Stimulated activated CD4-positive, alpha-beta T cell treated with anti-CD3 and anti-CD28 coated beads, Interleukin-2, amount 100 ng/mL, for 48 hours (primary cell): ENCODE measurements at regions not wholly inside any gene's neighbourhood (a gene's known extent, or its start where the extent isn't known, plus 50 kb on each side); places are given as distances from the start of the nearest gene placed in this dataset.
"Not testable (repeated sequence)": the region's sequence is repeated elsewhere in the genome, so short reads cannot be mapped to it uniquely, and the experiment has no call there.

Source experiments
- DNase-seq, 2 donors: peaks; one replicate each; pipeline ENCODE4 v3.0.0-alpha.2; 2020

DNA sequence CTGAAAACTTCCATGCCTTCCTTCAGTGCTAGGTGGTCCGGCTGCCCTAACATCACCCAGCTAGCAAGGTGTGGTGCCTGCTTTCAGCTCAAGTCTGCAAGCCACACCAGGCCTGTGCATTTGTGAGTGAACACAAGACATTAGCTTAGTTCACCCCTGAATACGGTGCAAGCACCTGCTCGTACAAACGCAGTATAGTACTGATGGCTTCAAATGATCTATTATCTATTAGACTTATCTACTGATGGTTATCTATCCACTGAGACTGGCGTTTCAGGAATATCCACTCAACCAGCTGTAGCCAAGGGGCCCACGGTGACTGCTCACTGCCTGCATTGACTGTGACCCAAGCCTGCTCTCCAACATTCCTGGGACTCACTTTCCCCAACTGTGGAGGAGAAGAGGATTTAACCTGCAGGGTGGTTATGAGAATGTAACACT is 155.9 kb downstream of the SHOX start:
- DNase-seq: no peak

DNA sequence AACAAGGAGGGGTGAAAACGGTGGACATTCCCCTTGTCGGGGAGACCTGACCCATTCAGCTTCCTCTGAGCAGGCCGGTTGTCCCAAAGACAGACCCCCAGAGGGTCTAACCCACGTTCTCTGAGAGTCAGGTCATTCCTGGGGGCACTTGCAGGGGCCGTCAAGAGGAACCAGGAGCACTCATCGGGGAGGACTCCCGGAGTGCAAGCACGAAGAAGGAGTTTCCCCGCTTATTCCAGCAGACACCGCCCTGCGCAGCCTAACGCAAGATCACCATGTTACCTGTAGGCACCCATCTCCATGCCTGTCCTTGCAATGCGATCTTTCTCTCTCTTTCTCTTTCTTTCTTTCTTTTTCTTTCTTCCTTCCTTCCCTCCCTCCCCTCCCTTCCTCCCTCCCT is 154.2 kb downstream of the SHOX start:
- no peak for DNase-seq

DNA sequence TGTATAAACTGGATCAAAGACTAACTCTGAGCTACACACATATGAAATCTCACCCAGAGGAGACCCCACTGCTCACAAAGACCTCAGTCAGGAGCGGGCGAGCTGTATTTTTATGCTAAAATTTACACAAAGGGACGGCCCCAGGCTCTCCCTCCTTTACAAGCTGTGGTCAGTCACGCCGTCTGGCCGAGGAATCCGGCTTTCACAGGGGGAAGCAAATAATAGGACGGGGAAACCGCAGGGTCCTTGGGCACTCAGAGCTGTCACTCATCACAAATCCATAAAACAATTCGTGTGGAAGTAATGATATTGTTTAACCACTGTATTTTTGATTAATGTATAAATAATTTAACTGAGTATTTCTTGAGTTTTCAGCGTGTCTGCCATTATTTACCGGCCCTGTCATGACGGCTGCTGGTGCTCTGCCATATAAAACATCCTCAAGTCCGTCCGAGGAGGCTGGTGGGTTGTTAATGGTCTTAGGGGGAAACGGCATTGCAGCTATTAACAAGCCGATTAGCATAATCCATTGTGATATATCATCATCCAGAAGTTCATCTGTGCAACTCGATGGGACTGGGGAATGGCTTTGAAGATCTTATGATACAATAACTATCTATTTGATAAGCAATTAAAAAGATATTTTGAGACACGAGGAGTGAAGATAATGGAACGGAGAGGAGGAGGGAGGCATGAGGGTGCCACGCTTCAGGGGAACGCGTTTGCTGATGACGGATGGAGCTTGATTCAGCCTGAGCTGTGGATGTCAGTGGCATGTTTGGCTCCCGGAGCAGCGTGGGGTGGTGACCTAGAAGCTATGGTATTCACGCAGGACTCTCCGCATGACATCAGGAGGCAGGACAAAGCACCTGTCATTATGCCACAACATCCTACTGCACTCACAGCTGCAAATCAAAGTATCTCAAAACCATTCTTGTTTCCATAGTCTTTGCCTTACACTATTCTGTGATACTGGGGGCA is 150.9 kb downstream of the SHOX start:
- no peak for DNase-seq

DNA sequence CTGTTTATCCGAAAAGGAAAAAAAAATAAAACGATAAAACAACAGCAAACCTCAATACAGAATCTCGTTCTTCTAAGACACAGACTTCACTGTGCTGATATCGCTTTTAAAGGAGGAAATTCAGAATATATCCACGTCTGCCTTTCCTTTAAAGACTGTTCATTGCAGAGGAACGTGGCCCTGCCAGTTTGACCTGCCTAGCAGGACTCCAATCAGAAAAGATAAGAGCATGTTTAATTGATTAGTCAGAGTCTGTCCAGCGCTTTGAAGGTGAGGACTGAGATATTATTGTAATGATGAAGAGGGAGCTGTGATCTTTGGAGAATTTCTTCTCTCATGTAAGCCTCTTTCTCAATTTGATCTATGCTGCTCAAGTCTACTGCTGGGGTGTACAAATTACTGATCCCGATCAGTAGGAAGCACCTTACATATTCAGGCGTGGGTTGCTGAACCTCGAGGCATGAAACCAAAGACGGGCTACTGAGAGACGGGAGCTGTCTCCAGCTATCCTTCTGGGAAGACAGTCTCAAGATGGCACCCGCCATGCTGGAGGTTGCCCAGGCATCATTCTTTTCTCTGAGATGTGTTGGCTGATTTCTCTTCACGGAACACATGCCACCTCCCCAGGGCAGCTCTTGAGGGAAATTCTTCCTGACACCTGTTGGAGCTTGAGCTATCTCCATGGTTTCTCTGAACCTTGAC is 146.1 kb downstream of the SHOX start:
- no peak for DNase-seq

DNA sequence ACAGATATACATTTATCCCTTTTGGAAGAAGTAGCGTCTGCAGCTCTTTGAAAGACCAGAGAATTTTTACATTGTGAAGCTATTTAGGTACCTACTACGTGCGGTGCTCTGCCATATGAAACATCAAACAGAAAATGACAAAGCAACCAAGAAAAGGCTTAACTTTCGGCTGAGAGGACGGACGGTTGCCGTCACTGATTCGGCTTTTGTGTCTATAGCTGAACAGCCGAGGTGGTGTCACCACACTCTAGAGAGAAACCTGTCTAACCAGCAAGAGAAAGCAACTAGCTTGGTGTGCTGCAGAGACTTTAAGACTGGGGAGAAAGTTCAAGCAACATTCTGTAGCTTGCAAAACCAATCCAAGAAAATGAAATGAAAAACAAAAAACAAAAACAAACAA is 145.5 kb downstream of the SHOX start:
- DNase-seq: no peak

DNA sequence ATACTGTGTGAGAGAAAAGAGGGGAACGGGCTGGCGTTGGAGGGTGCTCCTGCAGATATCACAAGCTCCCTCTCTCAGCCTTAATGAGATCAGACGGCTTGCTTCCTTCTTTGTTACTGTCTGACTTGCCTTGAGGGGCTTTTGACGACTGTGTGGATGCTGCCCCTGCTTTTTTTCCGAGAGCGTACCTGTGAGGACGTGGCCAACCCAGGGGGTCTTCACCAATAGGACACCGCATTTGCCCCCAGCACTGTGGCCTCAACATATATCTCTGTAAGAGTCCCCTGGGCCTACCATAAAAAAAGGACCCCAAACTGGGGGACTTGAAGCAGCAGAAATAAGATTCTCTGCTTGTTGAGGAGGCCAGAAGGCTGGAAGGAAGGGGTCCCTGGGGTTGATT is 143.9 kb downstream of the SHOX start:
- DNase-seq: no peak

DNA sequence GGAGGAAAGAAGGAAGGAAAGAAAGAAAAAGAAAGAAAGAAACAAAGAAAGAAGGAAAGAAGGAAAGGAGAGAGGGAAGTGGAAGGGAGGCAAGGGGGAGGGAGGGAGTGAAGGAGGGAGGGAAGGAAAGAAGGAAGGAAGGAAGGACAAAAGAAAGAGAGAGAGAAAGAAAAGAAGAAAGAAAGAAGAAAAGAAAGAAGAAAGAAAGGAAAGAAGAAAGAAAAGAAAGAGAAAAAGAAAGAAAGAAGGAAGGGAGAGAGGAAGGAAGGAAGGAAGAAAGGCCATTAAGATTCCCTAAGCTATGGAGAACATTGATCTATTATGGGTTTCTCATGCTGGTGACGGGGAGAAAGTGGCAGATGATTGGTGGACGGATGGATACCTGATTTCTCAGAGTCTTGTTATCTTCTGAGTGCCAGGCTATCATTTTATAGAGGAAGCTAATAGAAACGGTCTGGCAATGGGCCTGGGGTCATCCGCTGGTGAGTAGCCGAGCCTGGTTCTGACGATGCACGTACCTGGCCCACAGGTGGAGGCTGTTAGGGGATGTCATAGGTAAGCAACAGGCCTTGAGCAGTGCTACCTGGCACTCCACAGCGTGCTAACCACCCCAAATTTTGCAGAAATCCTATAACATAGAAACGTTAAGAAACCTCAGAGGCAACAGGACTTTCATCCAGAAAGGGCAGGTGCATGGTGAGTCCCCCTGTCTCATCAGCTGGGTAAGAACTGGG is 142.9 kb downstream of the SHOX start:
- DNase-seq: no peak

DNA sequence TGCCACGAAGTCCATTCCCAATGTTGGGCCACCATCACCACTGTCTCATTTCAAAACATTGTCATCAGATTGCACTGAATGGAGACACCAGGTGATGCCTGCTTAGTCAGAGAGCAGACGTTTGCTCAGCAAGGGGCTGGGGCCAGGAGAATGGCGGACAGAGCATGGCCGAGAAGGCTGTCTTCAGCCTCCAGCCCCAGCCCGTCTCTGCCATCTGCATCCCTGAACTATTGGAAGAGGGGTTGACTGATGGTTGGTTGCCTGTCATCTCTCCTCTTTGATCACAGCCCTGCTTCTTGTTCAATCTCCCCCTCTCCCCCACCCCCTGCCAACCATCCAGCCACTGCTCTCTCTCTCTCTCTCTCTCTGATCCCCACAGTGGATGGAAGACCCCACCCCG is 140.9 kb downstream of the SHOX start:
- no peak for DNase-seq

DNA sequence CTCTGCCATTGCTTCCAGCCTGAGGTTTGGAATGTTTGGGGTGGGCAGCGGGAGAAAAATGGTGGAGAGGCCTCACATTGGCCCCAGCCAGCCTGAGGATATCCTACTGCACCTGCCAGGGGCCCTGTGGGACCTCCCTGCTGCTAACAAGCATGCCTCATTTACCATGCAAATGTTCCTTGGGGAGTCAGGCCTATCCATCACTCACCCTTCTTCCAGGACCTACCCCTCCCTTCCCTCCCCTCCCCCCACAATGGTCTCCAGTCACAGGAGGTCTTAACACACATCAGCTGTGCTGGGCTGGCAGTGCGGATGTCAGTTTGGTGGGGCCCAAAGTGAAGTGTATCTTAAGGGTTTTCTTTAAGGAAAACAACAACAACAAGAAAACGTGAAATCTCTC is 139.2 kb downstream of the SHOX start:
- DNase-seq: no peak

DNA sequence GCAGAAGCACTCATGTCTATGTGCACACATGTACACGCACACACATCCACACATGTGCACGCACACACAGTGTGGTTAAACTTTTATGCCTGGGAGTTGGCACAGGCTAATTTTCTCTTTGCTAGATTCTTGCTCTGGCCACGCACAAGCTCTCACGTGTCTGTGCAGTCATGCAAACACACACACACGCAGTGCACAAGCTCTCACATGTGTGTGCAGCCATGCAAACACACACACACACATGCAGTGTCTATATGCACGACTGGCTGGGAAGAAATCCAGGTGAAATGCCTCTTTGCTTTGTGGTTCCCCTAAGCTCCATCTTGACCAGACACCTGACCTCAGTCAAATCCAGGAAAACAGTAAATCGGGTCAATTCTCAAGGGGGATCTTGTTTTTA is 138.0 kb downstream of the SHOX start:
- no peak for DNase-seq

DNA sequence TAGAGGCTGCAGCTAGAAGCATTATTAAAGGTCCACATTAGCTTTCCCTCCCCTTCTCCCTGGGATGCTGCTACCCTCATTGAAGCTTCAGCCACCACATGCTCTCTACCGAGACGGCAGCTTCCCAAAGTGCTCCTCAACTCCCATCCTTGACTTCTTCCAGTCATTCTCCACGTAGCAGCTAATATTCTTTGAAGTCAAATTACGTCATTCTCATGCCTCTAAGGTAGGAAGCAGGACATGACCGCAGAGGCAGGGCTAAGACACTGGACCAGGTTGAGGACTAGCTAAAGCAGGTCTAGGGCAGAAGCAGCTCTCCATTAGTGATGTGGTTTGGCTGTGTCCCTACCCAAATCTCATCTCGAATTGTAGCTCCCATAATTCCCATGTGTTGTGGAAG is 128.3 kb downstream of the SHOX start:
- no peak for DNase-seq

DNA sequence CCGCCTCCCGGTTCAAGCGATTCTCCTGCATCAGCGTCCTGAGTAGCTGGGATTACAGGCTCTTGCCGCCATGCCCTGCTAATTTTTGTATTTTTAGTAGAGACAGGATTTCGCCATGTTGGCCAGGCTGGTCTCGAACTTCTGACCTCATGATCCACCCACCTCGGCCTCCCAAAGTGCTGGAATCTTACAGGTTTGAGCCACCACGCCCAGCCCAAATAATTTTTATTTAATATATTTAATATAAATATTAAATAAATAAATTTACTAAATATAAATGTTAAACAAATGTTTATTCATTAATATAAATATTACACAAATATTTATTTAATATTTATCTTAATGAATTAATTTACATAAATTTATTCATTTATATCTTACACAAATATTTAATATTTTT is 120.2 kb downstream of the SHOX start:
- no peak for DNase-seq

DNA sequence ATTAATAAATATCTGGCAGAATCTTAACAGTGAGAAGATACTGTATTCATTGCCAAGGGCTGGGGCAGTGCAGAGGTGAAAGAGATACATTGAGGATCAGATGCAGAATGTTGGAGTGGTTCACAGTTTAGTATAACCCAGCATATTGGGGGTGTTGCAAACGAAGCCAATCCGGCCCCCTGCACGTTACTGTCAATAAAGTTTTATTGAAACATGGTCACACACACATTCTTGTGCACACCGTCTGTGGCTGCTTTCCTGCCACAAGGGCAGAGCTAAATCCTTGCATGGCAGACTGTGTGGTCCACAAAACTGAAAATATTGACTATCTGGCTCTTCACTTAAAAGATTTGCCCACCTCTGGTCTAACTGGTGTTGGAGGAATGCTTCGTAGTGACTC is 119.7 kb downstream of the SHOX start:
- DNase-seq: no peak

DNA sequence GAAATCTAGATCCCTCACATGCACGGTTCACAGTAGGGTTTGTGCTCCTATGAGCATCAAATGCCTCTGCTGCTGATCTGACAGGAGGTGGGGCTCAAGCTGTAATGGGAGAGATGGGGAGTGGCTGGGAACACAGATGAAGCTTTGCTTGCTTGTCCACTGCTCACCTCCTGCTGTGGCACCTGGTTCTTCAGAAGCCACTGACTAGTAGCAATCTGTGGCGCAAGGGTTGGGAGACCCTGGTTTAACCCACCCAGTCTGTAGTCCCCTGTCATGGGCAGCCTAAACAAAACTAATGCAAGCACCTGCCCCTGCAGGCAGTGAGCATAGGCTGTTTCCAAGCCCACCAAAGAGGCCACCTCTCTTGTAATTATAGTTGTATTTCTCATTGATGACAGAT is 116.6 kb downstream of the SHOX start:
- no peak for DNase-seq

DNA sequence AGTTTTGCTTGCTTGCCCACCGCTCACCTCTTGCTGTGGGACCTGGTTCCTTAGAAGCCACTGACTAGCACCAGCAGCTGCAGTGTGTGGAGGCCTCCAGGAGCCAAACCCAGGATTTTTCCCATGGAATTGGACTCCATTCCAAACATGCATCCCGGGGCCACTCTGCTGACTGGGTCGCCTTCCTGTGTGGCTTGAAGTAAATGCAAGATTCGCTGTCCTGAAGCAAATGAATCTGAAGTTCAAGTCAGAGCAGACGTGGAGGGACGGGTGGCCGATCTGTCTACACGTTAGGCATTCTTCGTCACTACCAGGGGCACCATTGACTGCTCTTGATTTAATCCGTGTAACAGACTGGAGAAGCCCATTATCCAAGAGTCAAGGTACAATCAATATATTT is 109.0 kb downstream of the SHOX start:
- DNase-seq: no peak

DNA sequence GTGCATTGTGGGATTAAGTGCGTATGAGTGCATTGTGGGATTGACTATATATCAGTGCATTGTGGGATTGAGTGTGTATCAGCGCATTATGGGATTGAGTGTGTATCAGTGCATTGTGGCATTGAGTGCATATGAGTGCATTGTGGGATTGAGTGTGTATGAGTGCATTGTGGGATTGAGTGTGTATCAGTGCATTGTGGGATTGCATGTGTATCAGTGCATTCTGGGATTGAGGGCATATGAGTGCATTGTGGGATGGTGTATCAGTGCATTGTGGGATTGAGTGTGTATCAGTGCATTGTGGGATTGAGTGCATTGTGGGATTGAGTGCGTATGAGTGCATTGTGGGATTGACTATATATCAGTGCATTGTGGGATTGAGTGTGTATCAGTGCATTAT is 106.4 kb downstream of the SHOX start:
- not testable (repeated sequence) for DNase-seq

DNA sequence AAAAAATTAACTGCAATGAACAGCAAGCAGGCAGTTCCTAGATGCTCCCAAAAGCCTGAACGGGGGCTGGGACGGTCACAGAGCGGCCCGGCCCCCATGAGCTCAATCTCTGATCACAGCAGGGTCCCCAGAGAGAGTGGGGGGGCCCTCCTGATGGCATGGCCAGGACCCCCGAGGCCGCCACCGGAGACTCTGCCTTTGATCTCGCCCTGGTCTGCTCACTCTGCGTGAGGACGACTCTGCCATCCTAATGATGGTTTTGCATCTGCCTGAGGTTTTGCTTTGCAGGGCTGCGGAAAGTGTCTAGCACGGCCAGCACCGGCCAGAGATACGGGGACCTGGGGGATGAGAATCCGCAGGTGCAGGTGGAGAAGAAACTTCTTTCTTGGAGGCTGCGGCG is 103.8 kb downstream of the SHOX start:
- DNase-seq: no peak

DNA sequence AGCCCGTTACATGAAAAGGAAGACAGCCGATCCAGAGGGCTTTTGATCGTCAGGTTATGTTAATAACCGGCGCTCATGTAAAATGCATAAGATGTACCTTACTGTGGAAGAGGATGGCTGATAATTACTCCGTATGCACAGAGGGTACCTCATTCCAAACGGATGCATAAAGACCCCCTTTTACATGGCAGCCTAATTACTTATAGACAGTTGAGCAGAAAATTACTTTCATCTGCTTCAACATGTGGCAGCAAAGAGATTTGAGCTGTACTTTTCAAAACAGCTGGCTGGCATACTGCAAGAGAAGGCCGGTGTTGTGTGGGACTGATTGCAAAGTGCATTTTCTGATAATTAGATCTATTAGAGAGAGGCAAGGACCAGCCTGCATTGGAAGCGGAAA is 103.4 kb downstream of the SHOX start:
- DNase-seq: no peak

DNA sequence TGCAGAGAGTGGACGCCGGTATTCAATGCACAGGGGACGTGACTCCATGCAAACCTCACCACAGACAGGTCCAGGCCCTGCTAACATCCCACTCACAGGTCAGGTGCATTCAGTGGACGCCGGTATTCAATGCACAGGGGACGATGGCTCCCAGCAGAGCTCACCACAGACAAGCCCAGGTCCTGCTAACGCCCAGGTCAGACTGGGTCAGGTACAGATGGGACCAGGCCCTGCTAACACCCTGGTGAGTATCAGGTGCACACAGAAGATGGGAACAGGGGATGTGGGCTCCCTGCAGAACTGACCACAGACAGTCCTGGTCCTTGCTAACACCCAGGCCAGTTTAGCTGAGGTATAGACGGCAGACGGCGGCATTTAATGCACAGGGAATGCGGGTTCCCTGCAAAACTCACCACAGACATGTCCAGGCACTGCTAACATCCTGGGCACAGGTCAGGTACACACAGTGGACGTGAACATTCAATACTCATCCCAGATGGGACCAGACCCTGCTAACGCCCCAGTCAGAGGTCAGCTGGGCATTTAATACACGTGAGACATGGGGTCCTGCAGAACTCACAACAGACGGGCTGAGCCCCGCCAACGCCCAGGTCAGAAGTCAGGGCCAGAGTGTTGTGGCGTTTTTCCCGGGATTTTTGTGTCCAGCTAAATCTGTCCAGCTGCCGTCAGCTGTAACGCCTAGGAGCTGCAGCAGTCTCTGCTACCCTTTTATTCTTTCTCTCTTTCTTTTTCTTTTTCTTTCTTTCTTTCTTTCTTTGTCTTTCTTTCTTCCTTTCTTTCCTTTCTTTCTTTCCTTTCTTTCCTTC is 99.2 kb downstream of the SHOX start:
- no peak for DNase-seq

DNA sequence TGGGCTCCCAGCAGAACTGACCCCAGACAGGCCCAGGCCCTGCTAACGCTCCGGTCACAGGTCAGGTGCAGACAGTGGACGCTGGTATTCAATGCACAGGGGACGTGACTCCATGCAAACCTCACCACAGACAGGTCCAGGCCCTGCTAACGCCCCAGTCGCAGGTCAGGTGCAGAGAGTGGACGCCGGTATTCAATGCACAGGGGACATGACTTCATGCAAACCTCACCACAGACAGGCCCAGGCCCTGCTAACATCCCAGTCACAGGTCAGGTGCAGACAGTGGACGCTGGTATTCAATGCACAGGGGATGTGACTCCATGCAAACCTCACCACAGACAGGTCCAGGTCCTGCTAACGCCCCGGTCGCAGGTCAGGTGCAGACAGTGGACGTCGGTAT is 98.5 kb downstream of the SHOX start:
- DNase-seq: not testable (repeated sequence)

DNA sequence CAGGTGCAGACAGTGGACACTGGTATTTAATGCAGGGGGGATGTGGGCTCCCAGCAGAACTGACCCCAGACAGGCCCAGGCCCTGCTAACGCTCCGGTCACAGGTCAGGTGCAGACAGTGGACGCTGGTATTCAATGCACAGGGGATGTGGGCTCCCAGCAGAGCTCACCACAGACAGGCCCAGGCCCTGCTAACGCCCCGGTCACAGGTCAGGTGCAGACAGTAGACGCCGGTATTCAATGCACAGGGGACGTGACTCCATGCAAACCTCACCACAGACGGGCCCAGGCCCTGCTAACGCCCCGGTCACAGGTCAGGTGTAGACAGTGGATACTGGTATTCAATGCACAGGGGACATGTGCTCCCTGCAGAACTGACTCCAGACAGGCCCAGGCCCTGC is 98.0 kb downstream of the SHOX start:
- not testable (repeated sequence) for DNase-seq

DNA sequence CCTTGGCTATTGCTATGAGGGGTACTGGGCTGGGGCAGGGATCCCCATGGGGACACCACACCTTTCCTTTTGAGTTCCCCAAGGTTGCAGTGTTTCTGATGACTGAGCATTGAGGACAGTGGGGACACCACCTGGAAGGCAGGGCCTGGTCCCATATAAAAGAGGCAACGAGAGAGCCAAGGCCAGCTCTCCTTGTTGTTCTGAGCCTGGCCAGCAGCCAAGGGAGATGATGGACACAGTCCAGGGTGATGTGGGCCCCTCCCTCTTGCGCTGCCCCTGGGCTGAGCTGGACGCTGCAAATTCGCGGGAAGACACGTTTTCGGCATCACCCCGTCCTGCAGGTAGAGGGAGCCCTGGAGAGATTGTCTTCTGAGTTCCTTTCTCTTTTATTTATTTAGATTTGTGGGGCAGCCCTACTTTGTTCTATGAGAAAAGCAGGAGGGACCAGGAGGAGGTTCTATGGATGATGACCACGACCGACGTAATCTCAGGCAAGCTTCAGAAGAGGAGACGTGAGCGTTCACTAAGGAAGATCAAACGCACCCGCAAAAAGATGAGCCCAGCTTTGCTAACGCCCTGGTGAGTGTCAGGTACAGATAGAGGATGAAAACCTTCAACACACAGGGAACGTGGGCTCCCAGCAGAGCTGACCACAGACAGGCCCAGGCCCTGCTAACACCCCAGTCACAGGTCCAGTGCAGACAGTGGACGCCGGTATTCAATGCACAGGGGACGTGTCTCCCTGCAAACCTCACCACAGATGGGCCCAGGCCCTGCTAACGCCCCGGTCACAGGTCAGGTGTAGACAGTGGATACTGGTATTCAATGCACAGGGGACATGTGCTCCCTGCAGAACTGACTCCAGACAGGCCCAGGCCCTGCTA is 97.4 kb downstream of the SHOX start:
- DNase-seq: no peak
